SK-N-SH (cell line): ENCODE measurements at regions not wholly inside any gene's neighbourhood (a gene's known extent, or its start where the extent isn't known, plus 50 kb on each side); places are given as distances from the start of the nearest gene placed in this dataset.

Experiments
- CTCF ChIP-seq: fragments of 200-600 bp; sonication (generic); IDR thresholded peaks from 2 replicates; pipeline ENCODE4 v1.6.1; 2017; ENCODE audit warnings: antibody characterized with exemption, mild to moderate bottlenecking, moderate library complexity
- EP300 ChIP-seq, 2 experiments: IDR thresholded peaks; 2 replicates each; pipeline versions ENCODE4 v1.4.0 to v1.6.1; 2012; ENCODE audit warnings: borderline replicate concordance in 1 of 2, low read depth in 1 of 2, low read length in 1 of 2
- GATA2 ChIP-seq: sonication (generic); formaldehyde crosslinking; IDR thresholded peaks from 2 replicates; pipeline ENCODE4 v1.5.0; 2020; ENCODE audit warnings: mild to moderate bottlenecking, missing genetic modification reagents
- JUND ChIP-seq: IDR thresholded peaks from 2 replicates; pipeline ENCODE4 v1.4.0; 2012
- MAX ChIP-seq: IDR thresholded peaks from 2 replicates; pipeline ENCODE4 v1.4.0; 2012; ENCODE audit warnings: low read depth
- NFIC ChIP-seq: IDR thresholded peaks from 2 replicates; pipeline ENCODE4 v1.4.0; 2012; ENCODE audit warnings: borderline replicate concordance
- POLR2AphosphoS5 ChIP-seq: IDR thresholded peaks from 2 replicates; pipeline ENCODE4 v1.6.1; 2012; ENCODE audit warnings: low read depth, low read length
- RAD21 ChIP-seq: IDR thresholded peaks from 2 replicates; pipeline ENCODE4 v1.6.1; 2012; ENCODE audit warnings: mild to moderate bottlenecking, low read length
- REST ChIP-seq: IDR thresholded peaks from 2 replicates; pipeline ENCODE4 v1.6.1; 2012; ENCODE audit warnings: mild to moderate bottlenecking, low read depth, low read length, moderate library complexity

- TF ChIP-seq CTCF (no peak), EP300 (IDR thresholded peaks at IDR 0.05; ENCODE audit: borderline replicate concordance in 1 of 2, low read depth in 1 of 2, low read length in 1 of 2) (no peak), POLR2AphosphoS5 (no peak), NFIC (no peak), REST (no peak), RAD21 (no peak), JUND (no peak), MAX (no peak), GATA2 (CRISPR knock-in tag) (no peak)
These were observed 91.2 kb upstream of the FAM78B start for GRCh38 chr1:166258017-166258416.
